ENCODE measurements at regions not wholly inside any gene's neighbourhood (a gene's known extent, or its start where the extent isn't known, plus 50 kb on each side); places are given as distances from the start of the nearest gene placed in this dataset.
A peak's percentile ranks its signal among the peaks of the same experiment; 100 is the strongest.

- TF ChIP-seq CTCF (conservative IDR thresholded peaks at IDR 0.05; ENCODE audit: low read depth, low read length) (0 out of 2 replicates have a peak, but pooled peaks have one; percentile 21), EZH2 (IDR thresholded peaks at IDR 0.05; ENCODE audit: borderline replicate concordance, low read depth, low read length, poor library complexity, severe bottlenecking) (no peak)
Measured at GRCh38 chr2:234818937-234819336, 132.9 kb upstream of the SH3BP4 start.

Measured in A673 (cell line).